GM10266 (cell line): ENCODE measurements at regions not wholly inside any gene's neighbourhood (a gene's known extent, or its start where the extent isn't known, plus 50 kb on each side); places are given as distances from the start of the nearest gene placed in this dataset.

Source experiments
- DNase-seq: peaks from one replicate; pipeline ENCODE4 v3.0.0; 2012; ENCODE audit errors: extremely low spot score
- CTCF ChIP-seq: IDR thresholded peaks from 2 replicates; pipeline ENCODE4 v1.5.1; 2012; ENCODE audit warnings: mild to moderate bottlenecking, low read depth; ENCODE audit not compliant: control insufficient read depth, insufficient read depth; ENCODE audit errors: missing control alignments

GRCh38 chr10:117928281-117928680 is 118.5 kb downstream of the RAB11FIP2 start:
- TF ChIP-seq CTCF: no peak
- no peak for DNase-seq

GRCh38 chr10:117928741-117929140 is 118.0 kb downstream of the RAB11FIP2 start:
- TF ChIP-seq CTCF: no peak
- DNase-seq: no peak

GRCh38 chr10:117929327-117930067 is 117.2 kb downstream of the RAB11FIP2 start:
- DNase-seq: no peak
- TF ChIP-seq CTCF: no peak

GRCh38 chr10:117931078-117931477 is 115.7 kb downstream of the RAB11FIP2 start:
- no peak for DNase-seq
- no peak for TF ChIP-seq CTCF

GRCh38 chr10:117933036-117933435 is 113.7 kb downstream of the RAB11FIP2 start:
- TF ChIP-seq CTCF: no peak
- no peak for DNase-seq

GRCh38 chr10:117934477-117934876 is 112.3 kb downstream of the RAB11FIP2 start:
- no peak for DNase-seq
- TF ChIP-seq CTCF: no peak

GRCh38 chr10:117936141-117936540 is 110.6 kb downstream of the RAB11FIP2 start:
- DNase-seq: no peak
- no peak for TF ChIP-seq CTCF
